ENCODE measurements at regions not wholly inside any gene's neighbourhood (a gene's known extent, or its start where the extent isn't known, plus 50 kb on each side); places are given as distances from the start of the nearest gene placed in this dataset.

GRCh38 chr13:76764916-76765315 lies 121.3 kb downstream of the KCTD12 start:
- TF ChIP-seq POLR2A (IDR thresholded peaks at IDR 0.05; ENCODE audit: low read depth, low read length) = no peak
- TF ChIP-seq TAF1 (IDR thresholded peaks at IDR 0.05; ENCODE audit: borderline replicate concordance, low read depth, low read length) = no peak
- no peak for TF ChIP-seq POLR2AphosphoS5 (IDR thresholded peaks at IDR 0.05; ENCODE audit: low read depth, low read length)
